ENCODE measurements at regions not wholly inside any gene's neighbourhood (a gene's known extent, or its start where the extent isn't known, plus 50 kb on each side); places are given as distances from the start of the nearest gene placed in this dataset.

GRCh38 chr4:180106122-180106521 lies 2137.1 kb upstream of the TENM3 start:
- no peak for DNase-seq (ENCODE audit: low read depth in 2 of 2)

- DNase-seq (ENCODE audit: low read depth in 2 of 2), result no peak
Observed at GRCh38 chr4:180106997-180107396, 2136.2 kb upstream of the TENM3 start.

- no peak for DNase-seq (ENCODE audit: low read depth in 2 of 2)
Observed at GRCh38 chr4:180116840-180117239, 2126.4 kb upstream of the TENM3 start.

GRCh38 chr4:180120068-180120467 lies 2123.1 kb upstream of the TENM3 start:
- DNase-seq (ENCODE audit: low read depth in 2 of 2), result no peak

- DNase-seq (ENCODE audit: low read depth in 2 of 2), result no peak
Observed at GRCh38 chr4:180134091-180134866, 2108.9 kb upstream of the TENM3 start.

- no peak for DNase-seq (ENCODE audit: low read depth in 2 of 2)
Observed at GRCh38 chr4:180141734-180142133, 2101.5 kb upstream of the TENM3 start.

- no peak for DNase-seq (ENCODE audit: low read depth in 2 of 2)
Observed at GRCh38 chr4:180148737-180149136, 2094.5 kb upstream of the TENM3 start.

GRCh38 chr4:180150818-180151217 lies 2092.4 kb upstream of the TENM3 start:
- DNase-seq (ENCODE audit: low read depth in 2 of 2), result no peak

GRCh38 chr4:180152831-180153230 lies 2090.4 kb upstream of the TENM3 start:
- no peak for DNase-seq (ENCODE audit: low read depth in 2 of 2)

GRCh38 chr4:180153587-180153986 lies 2089.6 kb upstream of the TENM3 start:
- DNase-seq (ENCODE audit: low read depth in 2 of 2), result no peak

- DNase-seq (ENCODE audit: low read depth in 2 of 2), result no peak
Observed at GRCh38 chr4:180156684-180157083, 2086.5 kb upstream of the TENM3 start.

GRCh38 chr4:180160195-180160983 lies 2082.8 kb upstream of the TENM3 start:
- no peak for DNase-seq (ENCODE audit: low read depth in 2 of 2)

GRCh38 chr4:180164799-180165198 lies 2078.4 kb upstream of the TENM3 start:
- DNase-seq (ENCODE audit: low read depth in 2 of 2), result no peak

- DNase-seq (ENCODE audit: low read depth in 2 of 2), result no peak
Observed at GRCh38 chr4:180169394-180169793, 2073.8 kb upstream of the TENM3 start.

GRCh38 chr4:180169966-180170365 lies 2073.2 kb upstream of the TENM3 start:
- no peak for DNase-seq (ENCODE audit: low read depth in 2 of 2)

GRCh38 chr4:180179146-180179545 lies 2064.1 kb upstream of the TENM3 start:
- DNase-seq (ENCODE audit: low read depth in 2 of 2), result no peak

- no peak for DNase-seq (ENCODE audit: low read depth in 2 of 2)
Observed at GRCh38 chr4:180189666-180190065, 2053.5 kb upstream of the TENM3 start.

- DNase-seq (ENCODE audit: low read depth in 2 of 2), result no peak
Observed at GRCh38 chr4:180190382-180190781, 2052.8 kb upstream of the TENM3 start.

- no peak for DNase-seq (ENCODE audit: low read depth in 2 of 2)
Observed at GRCh38 chr4:180197471-180197870, 2045.7 kb upstream of the TENM3 start.

- no peak for DNase-seq (ENCODE audit: low read depth in 2 of 2)
Observed at GRCh38 chr4:180203349-180203748, 2039.9 kb upstream of the TENM3 start.

- DNase-seq (ENCODE audit: low read depth in 2 of 2), result no peak
Observed at GRCh38 chr4:180205276-180205675, 2037.9 kb upstream of the TENM3 start.

- no peak for DNase-seq (ENCODE audit: low read depth in 2 of 2)
Observed at GRCh38 chr4:180207921-180208320, 2035.3 kb upstream of the TENM3 start.

- no peak for DNase-seq (ENCODE audit: low read depth in 2 of 2)
Observed at GRCh38 chr4:180217070-180217469, 2026.1 kb upstream of the TENM3 start.
